Activated naive CD4-positive, alpha-beta T cell treated with anti-CD3 and anti-CD28 coated beads, Interleukin-2, amount 50 U/mL, for 16 hours (primary cell): ENCODE measurements at regions not wholly inside any gene's neighbourhood (a gene's known extent, or its start where the extent isn't known, plus 50 kb on each side); places are given as distances from the start of the nearest gene placed in this dataset.
"Not testable (repeated sequence)": the region's sequence is repeated elsewhere in the genome, so short reads cannot be mapped to it uniquely, and the experiment has no call there.

Source experiments
- DNase-seq: peaks from one replicate; pipeline ENCODE4 v3.0.0-alpha.2; 2020

- not testable (repeated sequence) for DNase-seq
These were observed 88.9 kb upstream of the PLGLB2 start for GRCh38 chr2:87658976-87659375.

GRCh38 chr2:87660164-87660563, 87.7 kb upstream of the PLGLB2 start:
- DNase-seq = not testable (repeated sequence)

- not testable (repeated sequence) for DNase-seq
These were observed 85.3 kb upstream of the PLGLB2 start for GRCh38 chr2:87662316-87663290.

- DNase-seq = not testable (repeated sequence)
These were observed 84.5 kb upstream of the PLGLB2 start for GRCh38 chr2:87663347-87663746.

- DNase-seq = not testable (repeated sequence)
These were observed 80.9 kb upstream of the PLGLB2 start for GRCh38 chr2:87667027-87667426.

- not testable (repeated sequence) for DNase-seq
These were observed 79.5 kb upstream of the PLGLB2 start for GRCh38 chr2:87668361-87668760.

GRCh38 chr2:87669633-87670231, 78.2 kb upstream of the PLGLB2 start:
- not testable (repeated sequence) for DNase-seq

GRCh38 chr2:87672404-87672803, 75.5 kb upstream of the PLGLB2 start:
- DNase-seq = not testable (repeated sequence)

GRCh38 chr2:87674729-87675128, 73.2 kb upstream of the PLGLB2 start:
- DNase-seq = not testable (repeated sequence)

GRCh38 chr2:87675487-87675886, 72.4 kb upstream of the PLGLB2 start:
- DNase-seq = not testable (repeated sequence)

GRCh38 chr2:87677421-87677923, 70.4 kb upstream of the PLGLB2 start:
- not testable (repeated sequence) for DNase-seq

- not testable (repeated sequence) for DNase-seq
These were observed 69.1 kb upstream of the PLGLB2 start for GRCh38 chr2:87678742-87679173.

- not testable (repeated sequence) for DNase-seq
These were observed 67.9 kb upstream of the PLGLB2 start for GRCh38 chr2:87679950-87680349.

GRCh38 chr2:87680691-87681090, 67.2 kb upstream of the PLGLB2 start:
- not testable (repeated sequence) for DNase-seq

- not testable (repeated sequence) for DNase-seq
These were observed 64.4 kb upstream of the PLGLB2 start for GRCh38 chr2:87683451-87683850.

GRCh38 chr2:87683961-87684360, 63.9 kb upstream of the PLGLB2 start:
- not testable (repeated sequence) for DNase-seq

GRCh38 chr2:87685558-87685957, 62.3 kb upstream of the PLGLB2 start:
- DNase-seq = not testable (repeated sequence)

- DNase-seq = not testable (repeated sequence)
These were observed 60.9 kb upstream of the PLGLB2 start for GRCh38 chr2:87686873-87687549.

- not testable (repeated sequence) for DNase-seq
These were observed 60.2 kb upstream of the PLGLB2 start for GRCh38 chr2:87687550-87688270.

GRCh38 chr2:87691899-87692592, 55.8 kb upstream of the PLGLB2 start:
- not testable (repeated sequence) for DNase-seq

- DNase-seq = not testable (repeated sequence)
These were observed 55.0 kb upstream of the PLGLB2 start for GRCh38 chr2:87692914-87693313.

- not testable (repeated sequence) for DNase-seq
These were observed 54.0 kb upstream of the PLGLB2 start for GRCh38 chr2:87693882-87694281.
